ENCODE measurements at regions not wholly inside any gene's neighbourhood (a gene's known extent, or its start where the extent isn't known, plus 50 kb on each side); places are given as distances from the start of the nearest gene placed in this dataset.
"Not testable (repeated sequence)": the region's sequence is repeated elsewhere in the genome, so short reads cannot be mapped to it uniquely, and the experiment has no call there.

- no peak for DNase-seq
Measured at GRCh38 chr2:14494759-14495158, 137.8 kb upstream of the LRATD1 start.

GRCh38 chr2:14501061-14501460 lies 131.5 kb upstream of the LRATD1 start:
- no peak for DNase-seq

- DNase-seq = not testable (repeated sequence)
Measured at GRCh38 chr2:14506955-14507354, 125.6 kb upstream of the LRATD1 start.

- DNase-seq = no peak
Measured at GRCh38 chr2:14511541-14511940, 121.0 kb upstream of the LRATD1 start.

- DNase-seq = no peak
Measured at GRCh38 chr2:14513903-14514302, 118.6 kb upstream of the LRATD1 start.

- DNase-seq = no peak
Measured at GRCh38 chr2:14516844-14517243, 115.7 kb upstream of the LRATD1 start.

GRCh38 chr2:14517731-14518130 lies 114.8 kb upstream of the LRATD1 start:
- DNase-seq = no peak

GRCh38 chr2:14520385-14520945 lies 112.1 kb upstream of the LRATD1 start:
- DNase-seq = no peak

- no peak for DNase-seq
Measured at GRCh38 chr2:14524041-14524802, 108.3 kb upstream of the LRATD1 start.

- no peak for DNase-seq
Measured at GRCh38 chr2:14524803-14525080, 107.8 kb upstream of the LRATD1 start.

- DNase-seq = no peak
Measured at GRCh38 chr2:14530506-14530905, 102.0 kb upstream of the LRATD1 start.

GRCh38 chr2:14533131-14533757 lies 99.3 kb upstream of the LRATD1 start:
- no peak for DNase-seq

GRCh38 chr2:14535156-14535555 lies 97.4 kb upstream of the LRATD1 start:
- no peak for DNase-seq

GRCh38 chr2:14536976-14537375 lies 95.5 kb upstream of the LRATD1 start:
- DNase-seq = no peak

GRCh38 chr2:14540015-14540414 lies 92.5 kb upstream of the LRATD1 start:
- DNase-seq = no peak

- DNase-seq = no peak
Measured at GRCh38 chr2:14543284-14543683, 89.2 kb upstream of the LRATD1 start.

GRCh38 chr2:14544247-14544646 lies 88.3 kb upstream of the LRATD1 start:
- no peak for DNase-seq

- no peak for DNase-seq
Measured at GRCh38 chr2:14547830-14548229, 84.7 kb upstream of the LRATD1 start.

GRCh38 chr2:14550658-14551057 lies 81.9 kb upstream of the LRATD1 start:
- no peak for DNase-seq

- DNase-seq = no peak
Measured at GRCh38 chr2:14551069-14551468, 81.4 kb upstream of the LRATD1 start.

- no peak for DNase-seq
Measured at GRCh38 chr2:14552286-14552685, 80.2 kb upstream of the LRATD1 start.

- DNase-seq = no peak
Measured at GRCh38 chr2:14552818-14553217, 79.7 kb upstream of the LRATD1 start.

- DNase-seq = no peak
Measured at GRCh38 chr2:14554849-14555545, 77.5 kb upstream of the LRATD1 start.

Data from nucleus accumbens (tissue), 56 donors.